SU-DHL-6 (cell line): ENCODE measurements at regions not wholly inside any gene's neighbourhood (a gene's known extent, or its start where the extent isn't known, plus 50 kb on each side); places are given as distances from the start of the nearest gene placed in this dataset.

Experiments used
- EZH2phosphoT487 ChIP-seq: fragments of 200-600 bp; sonication (generic), shearing (Covaris generic); conservative IDR thresholded peaks from 2 replicates; pipeline ENCODE4 v1.6.1; 2018; ENCODE audit warnings: mild to moderate bottlenecking, antibody characterized with exemption, low read length, moderate library complexity, mixed read lengths
- TF ChIP-seq, protein P1 (sequence below): fragments of 200-600 bp; sonication (generic); IDR thresholded peaks from one replicate; pipeline ENCODE4 v1.5.1; 2017; ENCODE audit warnings: antibody characterized with exemption, mild to moderate bottlenecking, low read length, moderate library complexity; ENCODE audit not compliant: insufficient read depth, poor library complexity, severe bottlenecking

DNA sequence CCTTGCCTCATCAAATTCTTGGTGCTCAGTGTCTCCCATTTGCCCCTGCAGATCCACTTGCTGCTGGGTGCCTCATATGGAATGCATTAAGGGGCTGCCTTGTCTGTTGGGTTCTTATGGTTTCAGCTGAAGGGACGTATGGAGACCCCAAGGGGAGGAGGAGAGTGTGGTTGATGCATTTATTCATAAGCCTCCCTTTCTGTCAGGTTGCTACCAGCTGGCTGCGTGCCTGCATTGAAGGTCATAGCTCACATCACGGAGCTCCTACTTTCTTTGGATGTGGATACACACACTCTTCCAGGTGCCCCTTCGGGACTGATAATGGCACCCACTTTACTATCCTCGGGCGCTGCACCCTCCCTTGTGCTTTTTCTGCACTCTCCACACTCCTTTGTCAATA lies 377.9 kb downstream of the SLC4A3 start:
- TF ChIP-seq, protein P1, sequence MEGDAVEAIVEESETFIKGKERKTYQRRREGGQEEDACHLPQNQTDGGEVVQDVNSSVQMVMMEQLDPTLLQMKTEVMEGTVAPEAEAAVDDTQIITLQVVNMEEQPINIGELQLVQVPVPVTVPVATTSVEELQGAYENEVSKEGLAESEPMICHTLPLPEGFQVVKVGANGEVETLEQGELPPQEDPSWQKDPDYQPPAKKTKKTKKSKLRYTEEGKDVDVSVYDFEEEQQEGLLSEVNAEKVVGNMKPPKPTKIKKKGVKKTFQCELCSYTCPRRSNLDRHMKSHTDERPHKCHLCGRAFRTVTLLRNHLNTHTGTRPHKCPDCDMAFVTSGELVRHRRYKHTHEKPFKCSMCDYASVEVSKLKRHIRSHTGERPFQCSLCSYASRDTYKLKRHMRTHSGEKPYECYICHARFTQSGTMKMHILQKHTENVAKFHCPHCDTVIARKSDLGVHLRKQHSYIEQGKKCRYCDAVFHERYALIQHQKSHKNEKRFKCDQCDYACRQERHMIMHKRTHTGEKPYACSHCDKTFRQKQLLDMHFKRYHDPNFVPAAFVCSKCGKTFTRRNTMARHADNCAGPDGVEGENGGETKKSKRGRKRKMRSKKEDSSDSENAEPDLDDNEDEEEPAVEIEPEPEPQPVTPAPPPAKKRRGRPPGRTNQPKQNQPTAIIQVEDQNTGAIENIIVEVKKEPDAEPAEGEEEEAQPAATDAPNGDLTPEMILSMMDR = no peak
- no peak for TF ChIP-seq EZH2phosphoT487
